Fibroblast of the conjunctiva (primary cell): ENCODE measurements at regions not wholly inside any gene's neighbourhood (a gene's known extent, or its start where the extent isn't known, plus 50 kb on each side); places are given as distances from the start of the nearest gene placed in this dataset.
"Not testable (repeated sequence)": the region's sequence is repeated elsewhere in the genome, so short reads cannot be mapped to it uniquely, and the experiment has no call there.

ENCODE experiments used
- DNase-seq: peaks from one replicate; pipeline ENCODE4 v3.0.0-alpha.2; 2010; ENCODE audit warnings: low read depth

GRCh38 chr3:34504366-34504765, 705.9 kb downstream of the PDCD6IP start:
- no peak for DNase-seq

GRCh38 chr3:34504775-34505174, 706.3 kb downstream of the PDCD6IP start:
- no peak for DNase-seq

- no peak for DNase-seq
Measured at GRCh38 chr3:34508732-34509131, 710.3 kb downstream of the PDCD6IP start.

- DNase-seq = no peak
Measured at GRCh38 chr3:34511891-34512290, 713.5 kb downstream of the PDCD6IP start.

- DNase-seq = not testable (repeated sequence)
Measured at GRCh38 chr3:34519008-34519407, 720.6 kb downstream of the PDCD6IP start.

GRCh38 chr3:34531156-34531555, 732.7 kb downstream of the PDCD6IP start:
- DNase-seq = no peak

- DNase-seq = no peak
Measured at GRCh38 chr3:34533451-34533850, 735.0 kb downstream of the PDCD6IP start.

- no peak for DNase-seq
Measured at GRCh38 chr3:34534013-34534412, 735.6 kb downstream of the PDCD6IP start.

- no peak for DNase-seq
Measured at GRCh38 chr3:34544136-34544535, 745.7 kb downstream of the PDCD6IP start.

- no peak for DNase-seq
Measured at GRCh38 chr3:34547297-34547920, 749.0 kb downstream of the PDCD6IP start.

- DNase-seq = no peak
Measured at GRCh38 chr3:34567266-34567665, 768.8 kb downstream of the PDCD6IP start.

GRCh38 chr3:34568766-34569165, 770.3 kb downstream of the PDCD6IP start:
- no peak for DNase-seq

- no peak for DNase-seq
Measured at GRCh38 chr3:34569437-34569836, 771.0 kb downstream of the PDCD6IP start.

GRCh38 chr3:34570916-34571705, 772.7 kb downstream of the PDCD6IP start:
- no peak for DNase-seq

- DNase-seq = no peak
Measured at GRCh38 chr3:34571714-34572113, 773.3 kb downstream of the PDCD6IP start.

- DNase-seq = no peak
Measured at GRCh38 chr3:34575776-34576175, 777.3 kb downstream of the PDCD6IP start.

GRCh38 chr3:34582055-34582454, 783.6 kb downstream of the PDCD6IP start:
- DNase-seq = no peak

GRCh38 chr3:34583451-34583850, 785.0 kb downstream of the PDCD6IP start:
- DNase-seq = no peak

- DNase-seq = no peak
Measured at GRCh38 chr3:34584971-34585370, 786.5 kb downstream of the PDCD6IP start.

- no peak for DNase-seq
Measured at GRCh38 chr3:34599595-34599994, 801.2 kb downstream of the PDCD6IP start.

GRCh38 chr3:34619990-34620389, 821.6 kb downstream of the PDCD6IP start:
- no peak for DNase-seq

GRCh38 chr3:34626699-34627098, 828.3 kb downstream of the PDCD6IP start:
- DNase-seq = no peak

- DNase-seq = no peak
Measured at GRCh38 chr3:34634939-34635338, 836.5 kb downstream of the PDCD6IP start.

GRCh38 chr3:34635352-34635850, 837.0 kb downstream of the PDCD6IP start:
- no peak for DNase-seq
